H1 (cell line): ENCODE measurements at regions not wholly inside any gene's neighbourhood (a gene's known extent, or its start where the extent isn't known, plus 50 kb on each side); places are given as distances from the start of the nearest gene placed in this dataset.

Source experiments
- CTCF ChIA-PET: fragments of 300-600 bp; sonication (Branson Sonifier 250); formaldehyde crosslinking; loops from one replicate; lab custom pipeline; 2021; ENCODE audit not compliant: partially characterized antibody; lab: Charles Lee
- POLR2A ChIA-PET: fragments of 300-600 bp; sonication (Branson Sonifier 250); formaldehyde crosslinking; loops from one replicate; lab custom pipeline; 2021; ENCODE audit warnings: inconsistent platforms; ENCODE audit not compliant: partially characterized antibody; lab: Charles Lee
- DNase-seq, 2 experiments: peaks; one replicate each; pipeline versions ENCODE4 v3.0.0 to v3.0.0-alpha.2; 2010 to 2022; ENCODE audit warnings: low spot score in 2 of 2, low read depth in 1 of 2, mixed read lengths in 1 of 2
- FAIRE-seq: peaks from 2 replicates; lab custom pipeline; 2011; peaks lifted over from hg19 to GRCh38; lab: Jason Lieb, UNC
- H2AFZ ChIP-seq: 2 replicates; pipeline ENCODE4 v1.8.1; 2012; ENCODE audit warnings: low read length, inconsistent platforms
- H2AK5ac ChIP-seq: 2 replicates; pipeline ENCODE4 v1.6.1; 2013; ENCODE audit warnings: low read depth, low read length
- H2BK120ac ChIP-seq: replicated peaks from 2 replicates; pipeline ENCODE3; 2013; ENCODE audit warnings: low read depth, low read length, inconsistent platforms
- H2BK12ac ChIP-seq: 2 replicates; pipeline ENCODE4 v1.6.1; 2013; ENCODE audit warnings: low read depth, low read length
- H2BK15ac ChIP-seq: 2 replicates; pipeline ENCODE4 v1.6.1; 2013; ENCODE audit warnings: low read length
- H2BK20ac ChIP-seq: 2 replicates; pipeline ENCODE4 v1.6.1; 2013; ENCODE audit warnings: low read length
- H2BK5ac ChIP-seq: 2 replicates; pipeline ENCODE4 v1.6.1; 2013; ENCODE audit warnings: low read depth, low read length
- H3K14ac ChIP-seq: 2 replicates; pipeline ENCODE4 v1.6.1; 2013; ENCODE audit warnings: inconsistent platforms; ENCODE audit not compliant: insufficient read length
- H3K18ac ChIP-seq: 2 replicates; pipeline ENCODE4 v1.6.1; 2013; ENCODE audit warnings: low read length; ENCODE audit errors: extremely low read depth
- H3K23ac ChIP-seq: 2 replicates; pipeline ENCODE4 v1.6.1; 2013; ENCODE audit warnings: inconsistent platforms; ENCODE audit not compliant: insufficient read length
- H3K23me2 ChIP-seq: 2 replicates; pipeline ENCODE4 v1.6.1; 2013; ENCODE audit warnings: low read depth, low read length
- H3K27ac ChIP-seq: 2 replicates; pipeline ENCODE4 v1.6.1; 2011; ENCODE audit warnings: low read depth, low read length, inconsistent platforms
- H3K27me3 ChIP-seq, 4 experiments: replicated peaks in 1 of 4; 1 replicate in 1 of 4; 2 replicates in 3 of 4; pipeline versions ENCODE4 v1.6.1 to v1.8.1; 2011 to 2013; ENCODE audit warnings: low read length in 3 of 4, mild to moderate bottlenecking in 3 of 4, inconsistent platforms in 2 of 4, mixed read lengths in 2 of 4, moderate library complexity in 1 of 4; ENCODE audit not compliant: control insufficient read depth in 3 of 4, insufficient read depth in 3 of 4; ENCODE audit errors: extremely low read depth in 1 of 4
- H3K36me3 ChIP-seq, 4 experiments: 2 replicates each; pipeline versions ENCODE4 v1.6.1 to v1.8.1; 2011 to 2013; ENCODE audit warnings: mild to moderate bottlenecking in 4 of 4, low read length in 3 of 4, moderate library complexity in 2 of 4, control low read depth in 1 of 4, inconsistent platforms in 1 of 4; ENCODE audit not compliant: insufficient read depth in 4 of 4, control insufficient read depth in 2 of 4
- H3K4ac ChIP-seq: replicated peaks from 2 replicates; pipeline ENCODE3; 2013; ENCODE audit warnings: low read length, low read depth, mixed read lengths, inconsistent platforms; ENCODE audit not compliant: insufficient read length
- H3K4me1 ChIP-seq, 4 experiments: replicated peaks in 1 of 4; 1 replicate in 1 of 4; 2 replicates in 3 of 4; pipeline versions ENCODE4 v1.6.1 to v1.8.1; 2011 to 2013; ENCODE audit warnings: low read length in 3 of 4, inconsistent platforms in 2 of 4, mixed read lengths in 1 of 4; ENCODE audit not compliant: insufficient read depth in 4 of 4, control insufficient read depth in 3 of 4
- H3K4me2 ChIP-seq, 2 experiments: 2 replicates each; pipeline versions ENCODE4 v1.6.1 to v1.8.1; 2011 to 2013; ENCODE audit warnings: low read depth in 2 of 2, low read length in 2 of 2, control low read depth in 1 of 2, inconsistent platforms in 1 of 2, mild to moderate bottlenecking in 1 of 2; ENCODE audit not compliant: insufficient read depth in 1 of 2
- H3K4me3 ChIP-seq, 4 experiments: fragments of 200-600, 300-600 bp in 1 of 4; sonication (generic), shearing (Covaris generic), sonication (Bioruptor Twin) in 1 of 4; 2 replicates each; pipeline versions ENCODE4 v1.5.1 to v1.8.1; 2011 to 2016; ENCODE audit warnings: low read length in 4 of 4, low read depth in 3 of 4, control low read depth in 2 of 4, inconsistent platforms in 2 of 4, mild to moderate bottlenecking in 2 of 4, mixed read lengths in 1 of 4, moderate library complexity in 1 of 4; ENCODE audit not compliant: insufficient read depth in 2 of 4; ENCODE audit errors: extremely low read depth in 1 of 4
- H3K56ac ChIP-seq: replicated peaks from 2 replicates; pipeline ENCODE3; 2013; ENCODE audit warnings: low read depth, mild to moderate bottlenecking, mixed read lengths, low read length, inconsistent platforms; ENCODE audit not compliant: insufficient read length
- H3K79me1 ChIP-seq: 2 replicates; pipeline ENCODE4 v1.6.1; 2013; ENCODE audit warnings: low read depth, low read length, control low read depth
- H3K79me2 ChIP-seq, 2 experiments: 2 replicates each; pipeline versions ENCODE4 v1.6.1 to v1.8.1; 2012 to 2013; ENCODE audit warnings: low read length in 2 of 2, mild to moderate bottlenecking in 2 of 2, inconsistent platforms in 1 of 2; ENCODE audit not compliant: insufficient read depth in 2 of 2, control insufficient read depth in 1 of 2
- H3K9ac ChIP-seq, 4 experiments: replicated peaks in 1 of 4; 1 replicate in 1 of 4; 2 replicates in 3 of 4; pipeline versions ENCODE4 v1.6.1 to v1.8.1; 2011 to 2013; ENCODE audit warnings: low read depth in 3 of 4, low read length in 3 of 4, control low read depth in 2 of 4, mild to moderate bottlenecking in 2 of 4, moderate library complexity in 2 of 4, inconsistent platforms in 1 of 4; ENCODE audit errors: extremely low read depth in 1 of 4
- H3K9me3 ChIP-seq, 2 experiments: 2 replicates each; pipeline versions ENCODE4 v1.6.1 to v1.8.1; 2012 to 2013; ENCODE audit warnings: mild to moderate bottlenecking in 2 of 2, moderate library complexity in 2 of 2, control low read depth in 1 of 2, inconsistent platforms in 1 of 2, low read depth in 1 of 2, low read length in 1 of 2, mixed read lengths in 1 of 2; ENCODE audit not compliant: insufficient read depth in 2 of 2
- H4K20me1 ChIP-seq, 2 experiments: replicated peaks in 1 of 2; 2 replicates each; pipeline versions ENCODE3 to v1.8.1; 2011 to 2013; ENCODE audit warnings: inconsistent platforms in 2 of 2, low read length in 2 of 2, mild to moderate bottlenecking in 1 of 2; ENCODE audit not compliant: insufficient read depth in 2 of 2, control insufficient read depth in 1 of 2
- H4K5ac ChIP-seq: 2 replicates; pipeline ENCODE4 v1.6.1; 2013; ENCODE audit warnings: low read length, low read depth, mixed read lengths, inconsistent platforms; ENCODE audit not compliant: insufficient read length
- H4K8ac ChIP-seq: 2 replicates; pipeline ENCODE4 v1.8.0; 2013; ENCODE audit warnings: mild to moderate bottlenecking, moderate library complexity, low read length, inconsistent platforms; ENCODE audit not compliant: insufficient read depth; ENCODE audit errors: extremely low read depth
- H4K91ac ChIP-seq: replicated peaks from 2 replicates; pipeline ENCODE3; 2013; ENCODE audit warnings: low read length, mixed read lengths, inconsistent platforms; ENCODE audit not compliant: insufficient read length
- BRCA1 ChIP-seq: IDR thresholded peaks from 2 replicates; pipeline ENCODE4 v1.6.1; 2012; ENCODE audit warnings: low read depth, low read length, improper control_type of control experiment
- CBX8 ChIP-seq: fragments of 300-800, 300-1000 bp; sonication (generic); IDR thresholded peaks from 2 replicates; pipeline ENCODE4 v1.7.1; 2016; ENCODE audit warnings: low read depth, low read length, borderline replicate concordance
- FOSL1 ChIP-seq: IDR thresholded peaks from 2 replicates; pipeline ENCODE4 v1.6.1; 2011; ENCODE audit warnings: mild to moderate bottlenecking, low read depth, low read length, moderate library complexity; ENCODE audit not compliant: insufficient read depth
- GTF2F1 ChIP-seq: IDR thresholded peaks from 2 replicates; pipeline ENCODE4 v1.6.1; 2012; ENCODE audit warnings: low read depth, low read length, improper control_type of control experiment, borderline replicate concordance
- HDAC2 ChIP-seq, 2 experiments: fragments of 300-600 bp in 1 of 2; sonication (generic) in 1 of 2; IDR thresholded peaks; 2 replicates each; pipeline ENCODE4 v1.6.1; 2011 to 2012; ENCODE audit warnings: low read depth in 2 of 2, low read length in 2 of 2, mild to moderate bottlenecking in 2 of 2, moderate library complexity in 2 of 2, borderline replicate concordance in 1 of 2, inconsistent platforms in 1 of 2
- HDAC6 ChIP-seq: IDR thresholded peaks from one replicate; pipeline ENCODE4 v1.7.1; 2012; ENCODE audit warnings: low read depth, mild to moderate bottlenecking, inconsistent platforms, low read length, moderate library complexity
- PHF8 ChIP-seq: fragments of 200-600 bp; sonication (generic); conservative IDR thresholded peaks from 2 replicates; pipeline ENCODE4 v1.7.1; 2012; ENCODE audit warnings: low read depth, mild to moderate bottlenecking, inconsistent platforms, low read length, moderate library complexity
- SIN3A ChIP-seq, 2 experiments: IDR thresholded peaks in 1 of 2; conservative IDR thresholded peaks in 1 of 2; 2 replicates each; pipeline ENCODE4 v1.6.1; 2011 to 2012; ENCODE audit warnings: low read length in 2 of 2, improper control_type of control experiment in 1 of 2, low read depth in 1 of 2, mild to moderate bottlenecking in 1 of 2
- SP1 ChIP-seq: IDR thresholded peaks from 2 replicates; pipeline ENCODE4 v1.6.1; 2011; ENCODE audit warnings: low read depth, low read length
- WGBS, 2 experiments: shearing (Covaris generic) in 1 of 2; methylation state at CpG; one replicate each; pipeline versions ENCODE4 v1.1.6 to v1.1.7; 2013 to 2015; ENCODE audit warnings: low lambda C conversion rate in 2 of 2, mixed read lengths in 2 of 2, inconsistent platforms in 1 of 2, low coverage in 1 of 2, missing lambda C conversion rate in 1 of 2; ENCODE audit not compliant: insufficient replicate concordance in 2 of 2, insufficient coverage in 1 of 2, insufficient read length in 1 of 2; ENCODE audit errors: extremely low coverage in 1 of 2, missing lambda C conversion rate in 1 of 2; 5-methylcytosine and 5-hydroxymethylcytosine counted together
- TF ChIP-seq, protein P1 (sequence below): IDR thresholded peaks from 2 replicates; pipeline ENCODE4 v1.6.1; 2011; ENCODE audit warnings: low read depth, mild to moderate bottlenecking, low read length; ENCODE audit not compliant: insufficient read depth
- TF ChIP-seq, protein P2 (sequence below), 3 experiments: IDR thresholded peaks; 1 replicate in 2 of 3; 2 replicates in 1 of 3; pipeline versions ENCODE4 v1.5.1 to v1.6.1; 2011; ENCODE audit warnings: low read length in 3 of 3, mild to moderate bottlenecking in 3 of 3, inconsistent platforms in 2 of 3, low read depth in 1 of 3, moderate library complexity in 1 of 3; ENCODE audit not compliant: insufficient read depth in 1 of 3; ENCODE audit errors: control extremely low read depth in 1 of 3

DNA sequence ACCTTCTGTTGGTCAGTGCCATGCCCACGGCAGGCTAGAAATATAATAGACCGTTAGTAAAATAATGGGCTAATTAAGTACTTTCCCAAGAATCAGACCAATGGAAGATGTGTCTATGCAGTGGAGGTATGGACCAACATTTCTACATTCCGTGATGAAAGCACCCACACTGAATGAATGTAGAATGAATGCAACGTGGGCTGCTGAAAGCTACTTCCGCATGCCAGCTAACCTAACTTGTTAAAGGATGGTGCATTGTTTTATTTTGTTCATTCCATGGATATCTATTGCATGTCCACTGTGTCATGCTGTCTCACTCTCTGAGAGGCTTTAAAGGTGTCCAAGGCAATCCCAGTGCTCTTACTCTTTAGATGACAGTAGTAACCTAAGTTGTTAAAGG is 112.9 kb upstream of the CAV2 start:
- Histone ChIP-seq H3K4me2 (no peak overlapping the region), H3K14ac (no peak overlapping the region), H3K9me3 (no peaks in the 10 kb centered on the region; a peak in 1 of 4 replicates), H4K5ac (no peak overlapping the region), H3K4me3 (no peak overlapping the region), H3K56ac (no peak overlapping the region), H3K79me1 (no peaks in the 10 kb centered on the region), H3K27me3 (no peaks in the 10 kb centered on the region), H2BK120ac (no peak overlapping the region), H3K23me2 (no peaks in the 10 kb centered on the region; the same call in 1 of the 2 replicates), H4K91ac (no peak overlapping the region), H2AK5ac (no peak overlapping the region), H3K27ac (no peak overlapping the region), H3K23ac (no peak overlapping the region), H2BK12ac (no peak overlapping the region), H4K20me1 (no peaks in the 10 kb centered on the region), H3K4me1 (no peaks in the 10 kb centered on the region), H3K79me2 (no peaks in the 10 kb centered on the region), H3K18ac (no peak overlapping the region), H2AFZ (no peak overlapping the region), H3K4ac (no peak overlapping the region), H3K36me3 (no peaks in the 10 kb centered on the region), H2BK20ac (no peak overlapping the region), H2BK5ac (no peak overlapping the region), H4K8ac (no peak overlapping the region), H2BK15ac (no peak overlapping the region), H3K9ac (no peak overlapping the region)
- CTCF ChIA-PET = interaction anchor here (1.2 kb wide), 1 partner anchor 21 kb away, joined by 3 read pairs; no protein-coding TSS in a partner anchor
- POLR2A ChIA-PET = no interaction called here
- FAIRE-seq = no peak
- DNase-seq = no peak
- 94% methylated on average over 5 of the region's 5 CpGs; no CpG with 5 or more reads in 1 of the 2 experiments for WGBS, 2 experiments
- TF ChIP-seq SIN3A (conservative IDR thresholded peaks at IDR 0.05 in 1 of 2, IDR thresholded peaks at IDR 0.05 in 1 of 2; ENCODE audit: low read depth in 1 of 2, low read length in 2 of 2) (no peak), FOSL1 (no peak), HDAC6 (no peak), GTF2F1 (no peak), SP1 (no peak), CBX8 (no peak), PHF8 (no peak), HDAC2 (IDR thresholded peaks at IDR 0.05; ENCODE audit: borderline replicate concordance in 1 of 2, low read depth in 2 of 2, low read length in 2 of 2) (no peak), BRCA1 (no peak)
- TF ChIP-seq, protein P1, sequence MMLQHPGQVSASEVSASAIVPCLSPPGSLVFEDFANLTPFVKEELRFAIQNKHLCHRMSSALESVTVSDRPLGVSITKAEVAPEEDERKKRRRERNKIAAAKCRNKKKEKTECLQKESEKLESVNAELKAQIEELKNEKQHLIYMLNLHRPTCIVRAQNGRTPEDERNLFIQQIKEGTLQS = no peak
- TF ChIP-seq, protein P2, sequence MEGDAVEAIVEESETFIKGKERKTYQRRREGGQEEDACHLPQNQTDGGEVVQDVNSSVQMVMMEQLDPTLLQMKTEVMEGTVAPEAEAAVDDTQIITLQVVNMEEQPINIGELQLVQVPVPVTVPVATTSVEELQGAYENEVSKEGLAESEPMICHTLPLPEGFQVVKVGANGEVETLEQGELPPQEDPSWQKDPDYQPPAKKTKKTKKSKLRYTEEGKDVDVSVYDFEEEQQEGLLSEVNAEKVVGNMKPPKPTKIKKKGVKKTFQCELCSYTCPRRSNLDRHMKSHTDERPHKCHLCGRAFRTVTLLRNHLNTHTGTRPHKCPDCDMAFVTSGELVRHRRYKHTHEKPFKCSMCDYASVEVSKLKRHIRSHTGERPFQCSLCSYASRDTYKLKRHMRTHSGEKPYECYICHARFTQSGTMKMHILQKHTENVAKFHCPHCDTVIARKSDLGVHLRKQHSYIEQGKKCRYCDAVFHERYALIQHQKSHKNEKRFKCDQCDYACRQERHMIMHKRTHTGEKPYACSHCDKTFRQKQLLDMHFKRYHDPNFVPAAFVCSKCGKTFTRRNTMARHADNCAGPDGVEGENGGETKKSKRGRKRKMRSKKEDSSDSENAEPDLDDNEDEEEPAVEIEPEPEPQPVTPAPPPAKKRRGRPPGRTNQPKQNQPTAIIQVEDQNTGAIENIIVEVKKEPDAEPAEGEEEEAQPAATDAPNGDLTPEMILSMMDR (IDR thresholded peaks at IDR 0.05; ENCODE audit: control extremely low read depth in 1 of 3, insufficient read depth in 1 of 3, low read depth in 1 of 3, low read length in 3 of 3) = no peak
